ENCODE measurements at regions not wholly inside any gene's neighbourhood (a gene's known extent, or its start where the extent isn't known, plus 50 kb on each side); places are given as distances from the start of the nearest gene placed in this dataset.
"Not testable (repeated sequence)": the region's sequence is repeated elsewhere in the genome, so short reads cannot be mapped to it uniquely, and the experiment has no call there.

DNA sequence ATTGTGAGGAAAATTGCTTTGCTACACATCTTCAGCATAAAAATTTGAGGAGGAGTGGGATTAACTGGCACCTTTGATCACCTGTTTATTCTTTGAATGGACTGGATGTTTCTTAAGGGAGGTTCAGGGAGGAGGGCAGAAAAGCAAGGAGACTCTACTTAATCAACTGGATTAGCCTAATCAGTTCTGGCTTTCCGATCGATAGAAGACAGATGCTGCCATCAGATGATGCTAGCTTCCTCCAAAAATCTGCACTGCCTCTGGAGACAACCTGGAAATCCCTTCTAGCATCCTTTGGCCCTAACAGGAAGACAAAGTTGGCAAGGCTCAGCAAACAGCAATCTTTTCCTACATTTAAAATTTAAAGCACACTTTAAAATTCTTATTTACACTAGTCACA lies 197.8 kb downstream of the EBLN2 start:
- no peak for DNase-seq (ENCODE audit: low read depth)
- TF ChIP-seq, protein P1, sequence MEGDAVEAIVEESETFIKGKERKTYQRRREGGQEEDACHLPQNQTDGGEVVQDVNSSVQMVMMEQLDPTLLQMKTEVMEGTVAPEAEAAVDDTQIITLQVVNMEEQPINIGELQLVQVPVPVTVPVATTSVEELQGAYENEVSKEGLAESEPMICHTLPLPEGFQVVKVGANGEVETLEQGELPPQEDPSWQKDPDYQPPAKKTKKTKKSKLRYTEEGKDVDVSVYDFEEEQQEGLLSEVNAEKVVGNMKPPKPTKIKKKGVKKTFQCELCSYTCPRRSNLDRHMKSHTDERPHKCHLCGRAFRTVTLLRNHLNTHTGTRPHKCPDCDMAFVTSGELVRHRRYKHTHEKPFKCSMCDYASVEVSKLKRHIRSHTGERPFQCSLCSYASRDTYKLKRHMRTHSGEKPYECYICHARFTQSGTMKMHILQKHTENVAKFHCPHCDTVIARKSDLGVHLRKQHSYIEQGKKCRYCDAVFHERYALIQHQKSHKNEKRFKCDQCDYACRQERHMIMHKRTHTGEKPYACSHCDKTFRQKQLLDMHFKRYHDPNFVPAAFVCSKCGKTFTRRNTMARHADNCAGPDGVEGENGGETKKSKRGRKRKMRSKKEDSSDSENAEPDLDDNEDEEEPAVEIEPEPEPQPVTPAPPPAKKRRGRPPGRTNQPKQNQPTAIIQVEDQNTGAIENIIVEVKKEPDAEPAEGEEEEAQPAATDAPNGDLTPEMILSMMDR (IDR thresholded peaks at IDR 0.05; ENCODE audit: insufficient read depth, low read depth, low read length, missing control alignments) = no peak
- H3K4me3 ChIP-seq (ENCODE audit: low read length) = no peak overlapping the region

DNA sequence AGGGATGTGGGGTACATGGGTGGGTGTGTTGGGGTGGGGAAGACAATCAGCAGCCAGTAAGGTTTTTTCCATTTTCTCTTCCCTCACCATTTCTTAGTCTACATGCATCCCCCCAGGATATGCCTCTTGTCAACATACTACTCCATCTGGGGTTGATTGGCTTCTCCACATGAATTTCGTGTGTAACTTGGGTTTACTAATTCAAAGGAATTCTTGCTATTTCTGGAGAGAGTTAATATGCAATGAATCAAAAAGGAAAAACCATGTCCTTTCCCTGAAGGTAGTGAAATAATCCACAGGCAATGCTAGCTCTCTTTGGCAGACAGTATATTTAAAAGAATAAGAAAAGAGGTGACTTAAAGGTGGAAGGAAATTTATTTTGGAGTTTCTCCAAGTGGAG lies 198.4 kb downstream of the EBLN2 start:
- H3K4me3 ChIP-seq (ENCODE audit: low read length) = no peak overlapping the region
- TF ChIP-seq, protein P1 (IDR thresholded peaks at IDR 0.05; ENCODE audit: insufficient read depth, low read depth, low read length, missing control alignments) = no peak
- DNase-seq (ENCODE audit: low read depth) = no peak

DNA sequence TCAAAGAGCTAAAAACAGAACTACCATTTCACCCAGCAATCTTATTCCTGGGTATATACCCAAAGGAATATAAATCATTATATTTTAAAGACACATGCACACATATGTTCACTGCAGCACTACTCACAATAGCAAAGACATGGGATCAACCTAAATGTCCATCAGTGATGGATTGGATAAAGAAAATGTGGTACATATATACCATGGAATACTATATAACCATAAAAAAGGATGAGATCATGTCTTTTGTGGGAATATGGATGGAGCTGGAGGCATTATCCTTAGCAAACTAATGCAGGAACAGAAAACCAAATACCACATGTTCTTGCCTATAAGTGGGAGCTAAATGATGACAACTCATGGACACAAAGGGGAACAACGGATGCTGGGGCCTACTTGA lies 205.1 kb downstream of the EBLN2 start:
- not testable (repeated sequence) for H3K4me3 ChIP-seq (ENCODE audit: low read length); DNase-seq (ENCODE audit: low read depth)

DNA sequence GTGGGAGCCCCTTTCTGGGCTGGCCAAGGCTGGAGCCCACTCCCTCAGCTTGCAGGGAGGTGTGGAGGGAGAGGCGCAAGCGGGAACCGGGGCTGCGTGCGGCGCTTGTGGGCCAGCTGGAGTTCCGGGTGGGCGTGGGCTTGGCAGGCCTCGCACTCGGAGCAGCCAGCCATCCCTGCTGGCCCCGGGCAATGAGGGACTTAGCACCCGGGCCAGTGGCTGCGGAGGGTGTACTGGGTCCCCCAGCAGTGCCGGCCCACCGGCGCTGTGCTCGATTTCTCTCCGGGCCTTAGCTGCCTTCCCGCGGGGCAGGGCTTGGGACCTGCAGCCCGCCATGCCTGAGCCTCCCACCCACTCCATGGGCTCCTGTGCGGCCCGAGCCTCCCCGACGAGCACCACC lies 207.7 kb downstream of the EBLN2 start:
- H3K4me3 ChIP-seq (ENCODE audit: low read length); DNase-seq (ENCODE audit: low read depth): not testable (repeated sequence)

GRCh38 chr3:73270839-73271483 lies 209.5 kb downstream of the EBLN2 start:
- no peak for DNase-seq (ENCODE audit: low read depth)
- H3K4me3 ChIP-seq (ENCODE audit: low read length) = no peak overlapping the region
- TF ChIP-seq, protein P1 (IDR thresholded peaks at IDR 0.05; ENCODE audit: insufficient read depth, low read depth, low read length, missing control alignments) = no peak

DNA sequence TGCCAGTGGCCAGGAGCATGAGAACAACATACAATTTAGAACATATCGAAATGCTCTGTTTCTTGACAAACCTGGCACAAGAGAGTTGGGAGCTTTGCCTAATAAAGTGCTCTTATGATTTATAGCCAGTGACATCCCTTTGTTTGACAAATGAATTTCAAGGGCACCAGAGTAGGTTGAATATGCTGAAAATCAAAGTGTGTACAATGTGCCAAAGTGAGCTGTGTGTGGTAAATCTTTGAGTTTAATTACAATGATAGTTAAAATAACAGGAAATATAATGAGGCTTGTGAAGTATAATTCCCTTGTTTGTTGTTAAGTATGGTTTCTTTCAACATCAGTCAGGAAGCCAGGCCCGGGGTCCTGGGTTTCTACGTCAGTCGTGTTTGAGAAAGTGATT lies 211.9 kb downstream of the EBLN2 start:
- no peak for DNase-seq (ENCODE audit: low read depth)
- TF ChIP-seq, protein P1 (IDR thresholded peaks at IDR 0.05; ENCODE audit: insufficient read depth, low read depth, low read length, missing control alignments) = no peak
- no peak overlapping the region for H3K4me3 ChIP-seq (ENCODE audit: low read length)

GRCh38 chr3:73280746-73281145 lies 219.3 kb downstream of the EBLN2 start:
- TF ChIP-seq, protein P1 (IDR thresholded peaks at IDR 0.05; ENCODE audit: insufficient read depth, low read depth, low read length, missing control alignments) = no peak
- no peak for DNase-seq (ENCODE audit: low read depth)
- no peak overlapping the region for H3K4me3 ChIP-seq (ENCODE audit: low read length)

DNA sequence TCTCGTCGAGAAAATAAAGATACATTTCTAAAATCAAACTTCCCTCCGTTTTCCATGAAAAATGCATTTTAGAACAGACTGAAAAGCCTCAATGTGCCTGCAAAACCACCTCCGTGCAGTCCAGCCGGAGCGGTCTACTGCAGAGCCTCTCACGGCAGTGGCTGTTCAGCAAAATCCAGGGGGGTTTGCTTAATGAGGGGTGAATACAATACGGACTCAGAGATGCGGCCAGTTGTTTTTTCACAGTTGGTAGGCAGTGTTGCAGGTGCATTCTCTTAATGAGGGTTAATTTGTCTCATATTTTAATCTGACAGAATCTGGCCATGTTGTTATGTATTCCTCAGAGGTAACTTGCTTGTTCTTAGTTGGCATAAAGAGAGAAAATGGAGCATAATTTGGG lies 223.0 kb downstream of the EBLN2 start:
- no peak for DNase-seq (ENCODE audit: low read depth)
- H3K4me3 ChIP-seq (ENCODE audit: low read length) = no peak overlapping the region
- TF ChIP-seq, protein P1 (IDR thresholded peaks at IDR 0.05; ENCODE audit: insufficient read depth, low read depth, low read length, missing control alignments) = no peak
